DMS53 treated with DMSO at 0.1 percent for 48 hours (cell line): ENCODE measurements at regions not wholly inside any gene's neighbourhood (a gene's known extent, or its start where the extent isn't known, plus 50 kb on each side); places are given as distances from the start of the nearest gene placed in this dataset.

Experiments used
- DNase-seq: peaks from one replicate; lab custom pipeline; 2025; ENCODE audit not compliant: unreplicated experiment; lab: John Stamatoyannopoulos, UW

- no peak for DNase-seq
Observed at GRCh38 chr12:94059394-94060368, 88.7 kb upstream of the PLXNC1 start.

DNA sequence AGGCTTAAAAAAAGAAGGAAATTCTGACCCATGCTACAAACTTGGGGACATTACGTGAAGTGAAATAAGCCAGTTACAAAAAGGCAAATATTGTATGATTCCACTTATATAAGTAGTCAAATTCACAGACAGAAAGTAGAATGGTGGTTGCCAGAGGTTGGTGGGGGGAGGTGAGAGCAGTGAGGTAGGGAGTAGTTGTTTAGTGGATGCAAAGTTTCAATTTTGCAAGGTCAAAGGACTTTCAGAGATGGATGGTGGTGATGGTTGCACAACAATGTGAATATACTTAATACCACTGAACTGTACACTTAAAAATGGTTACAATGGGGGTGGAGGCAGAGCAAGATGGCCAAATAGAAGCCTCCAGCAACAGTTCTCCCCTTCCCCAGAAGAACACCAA lies 86.2 kb upstream of the PLXNC1 start:
- DNase-seq = no peak

DNA sequence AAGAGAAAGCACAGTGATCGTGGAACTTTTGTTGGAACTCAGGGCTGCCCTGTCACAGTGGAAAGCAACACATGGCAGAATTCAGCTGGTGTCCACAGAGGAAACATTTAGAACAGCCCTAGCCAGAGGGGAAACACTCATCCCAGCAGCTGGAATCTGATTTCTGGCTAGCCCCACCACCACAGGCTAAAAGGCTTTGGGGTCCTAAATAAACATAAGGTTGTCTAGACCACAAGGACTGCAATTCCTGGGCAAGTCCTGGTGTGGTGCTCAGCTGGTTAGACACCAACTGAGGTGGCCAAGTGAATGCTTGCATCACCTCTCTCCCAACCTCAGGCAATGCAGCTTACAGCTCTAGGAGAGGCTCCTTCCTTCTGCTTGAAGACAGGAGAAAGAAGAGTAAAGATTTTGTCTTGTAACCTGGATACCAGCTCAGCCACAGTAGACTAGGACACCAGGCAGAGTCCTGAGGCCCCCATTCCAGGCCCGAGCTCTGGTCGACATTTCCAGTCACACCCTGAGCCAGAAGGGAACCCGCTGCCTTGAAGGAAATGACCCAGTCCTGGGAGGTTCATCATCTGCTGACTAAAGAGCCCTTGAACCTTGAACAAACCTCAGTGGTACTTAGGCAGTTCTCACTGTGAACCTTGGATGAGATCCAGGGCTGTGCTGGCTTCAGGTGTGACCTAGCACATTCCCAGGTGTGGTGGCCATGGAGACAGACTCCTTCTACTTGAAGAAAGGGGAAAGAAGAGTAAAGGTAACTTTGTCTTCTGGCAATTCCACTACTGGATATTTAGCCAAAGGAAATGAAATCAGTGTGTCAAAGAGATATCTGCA lies 85.4 kb upstream of the PLXNC1 start:
- peak; percentile 14 for DNase-seq

DNA sequence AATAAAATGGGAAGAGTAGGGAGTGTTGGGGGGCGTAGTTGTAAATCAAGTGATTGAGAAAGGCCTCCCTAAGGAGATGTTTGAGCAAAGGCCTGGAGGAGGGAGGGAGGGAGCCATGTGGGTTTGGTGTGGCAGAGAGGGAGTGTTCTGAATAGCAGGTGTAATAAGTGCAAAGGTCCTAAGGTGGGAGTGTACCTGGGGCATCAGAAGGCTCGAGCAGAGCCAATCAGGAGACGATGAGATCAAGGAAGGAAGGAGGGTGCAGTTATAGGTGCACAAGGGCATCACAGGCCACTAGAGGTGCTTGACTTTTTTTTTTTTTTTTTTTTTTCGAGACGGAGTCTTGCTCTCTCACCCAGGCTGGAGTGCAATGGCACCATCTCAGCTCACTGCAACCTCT lies 77.9 kb upstream of the PLXNC1 start:
- DNase-seq = no peak

- no peak for DNase-seq
Observed at GRCh38 chr12:94071258-94071657, 77.1 kb upstream of the PLXNC1 start.

GRCh38 chr12:94073441-94074051 lies 74.8 kb upstream of the PLXNC1 start:
- DNase-seq = no peak

DNA sequence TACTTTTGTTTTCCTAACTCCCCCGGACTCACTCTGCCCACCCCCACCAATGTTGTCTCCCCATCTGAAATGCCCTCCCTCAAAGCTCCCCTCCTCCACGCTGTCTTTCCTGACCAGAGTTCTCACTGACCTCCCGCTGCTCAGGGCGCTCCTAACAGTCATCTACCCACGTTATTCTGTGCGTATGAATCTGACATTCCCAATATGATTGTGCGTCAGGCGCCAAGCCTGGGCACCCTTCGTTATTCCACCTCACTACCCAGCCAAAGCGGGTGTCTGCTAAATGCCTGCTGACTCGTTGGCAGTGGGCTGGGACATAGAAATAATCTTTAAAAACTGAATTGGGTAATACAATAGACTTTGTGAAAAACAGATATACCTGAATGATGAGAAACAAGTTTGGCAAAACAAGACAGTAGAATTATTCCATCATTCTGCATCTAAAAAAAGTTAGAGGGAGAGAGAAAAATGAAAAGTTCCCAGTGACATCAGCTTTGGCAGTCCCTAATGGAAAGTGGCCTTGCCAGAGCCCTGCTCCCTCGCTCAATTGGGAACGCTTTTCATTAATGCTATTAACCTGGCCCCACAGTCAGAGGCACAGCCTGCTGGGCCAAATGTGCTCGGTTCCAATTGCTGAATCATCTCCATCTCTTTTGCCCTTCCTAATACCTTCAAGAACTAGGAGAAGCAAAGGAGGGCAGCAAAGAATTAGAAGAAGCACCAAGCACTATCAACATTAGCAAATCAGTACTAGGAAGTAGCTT lies 74.0 kb upstream of the PLXNC1 start:
- no peak for DNase-seq

- DNase-seq = peak; percentile 10
Observed at GRCh38 chr12:94074980-94075629, 73.3 kb upstream of the PLXNC1 start.

DNA sequence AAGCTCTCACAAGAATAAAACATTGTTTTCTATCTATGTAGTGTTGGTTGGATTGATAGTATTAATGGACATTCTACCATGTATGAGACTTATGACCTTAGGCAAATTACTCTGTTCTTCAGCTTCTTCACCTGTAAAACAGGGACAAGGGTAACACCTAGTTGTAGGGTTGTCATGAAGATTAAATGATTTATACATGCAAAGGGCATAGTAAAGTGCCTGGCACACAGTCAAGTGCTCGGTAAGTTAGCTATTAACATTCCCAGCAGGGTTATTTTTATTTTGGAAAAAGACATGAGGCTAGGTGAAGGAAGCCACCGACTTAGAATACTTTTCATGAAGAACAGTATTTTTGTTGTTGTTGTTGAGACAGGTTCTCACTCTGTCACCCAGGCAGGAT lies 71.2 kb upstream of the PLXNC1 start:
- DNase-seq = no peak

DNA sequence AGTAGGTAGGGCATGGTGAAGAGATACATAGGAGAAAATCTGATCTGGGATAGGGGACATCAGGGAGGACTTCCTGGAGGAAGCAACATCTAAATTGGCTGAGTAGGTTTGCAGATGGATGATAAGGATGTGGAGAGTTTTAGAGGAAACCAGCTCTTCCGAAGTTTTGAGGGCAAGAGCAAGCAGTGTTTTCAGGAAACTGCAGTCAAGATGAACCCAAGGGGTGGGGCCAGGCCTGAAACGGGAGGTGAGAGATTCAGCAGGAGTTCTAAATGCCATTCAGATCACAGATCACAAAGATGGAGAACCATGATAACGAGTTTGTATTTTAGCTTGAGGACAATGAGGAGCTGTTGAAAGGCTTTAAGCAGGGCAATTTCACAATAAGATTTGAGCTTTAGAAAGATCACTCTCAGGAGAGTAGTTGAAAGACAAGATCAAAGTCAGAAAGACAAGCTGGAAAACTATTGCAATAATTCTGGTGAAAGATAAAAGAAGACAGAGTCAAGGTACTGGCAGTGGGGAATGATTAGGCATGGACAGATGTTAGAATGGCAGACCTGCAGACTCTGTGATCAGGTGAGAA lies 70.1 kb upstream of the PLXNC1 start:
- DNase-seq = no peak

- DNase-seq = no peak
Observed at GRCh38 chr12:94078736-94079509, 69.5 kb upstream of the PLXNC1 start.

DNA sequence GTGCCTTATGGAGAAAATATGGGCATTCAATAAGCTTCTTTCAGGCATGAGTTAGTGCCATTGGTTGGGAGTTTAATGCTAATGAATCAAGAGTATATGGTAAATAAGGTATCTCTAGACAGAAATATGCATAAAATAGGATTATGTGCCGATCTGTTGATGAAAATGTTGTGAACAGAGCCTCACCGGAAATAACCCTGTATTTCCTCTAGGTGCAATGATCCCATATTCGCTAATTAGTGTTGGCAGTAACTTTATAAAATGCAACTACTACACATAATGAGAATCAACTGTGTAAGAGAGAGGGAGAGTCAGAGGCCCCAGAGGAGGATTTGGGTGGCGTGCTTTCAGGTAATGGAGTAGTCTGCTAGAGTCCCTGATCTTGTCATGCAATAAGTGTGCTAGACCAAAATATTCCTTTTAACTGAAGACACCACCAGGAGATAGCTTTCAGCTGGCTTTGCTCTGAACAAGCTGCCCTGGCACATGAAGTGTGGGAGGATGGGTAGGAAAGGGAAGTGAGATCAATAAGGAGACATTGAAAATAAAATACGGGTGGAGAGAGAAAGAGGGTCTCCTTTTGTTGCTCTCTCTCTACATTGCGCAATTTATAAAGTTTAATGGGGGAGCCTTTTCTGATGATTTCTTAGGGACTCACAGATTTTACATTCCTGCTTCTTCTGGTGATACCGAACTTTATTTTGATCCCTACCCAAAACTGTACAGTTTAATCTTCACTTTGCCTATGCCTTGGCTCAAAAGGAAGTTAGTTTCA lies 68.6 kb upstream of the PLXNC1 start:
- DNase-seq = no peak

GRCh38 chr12:94080341-94081009 lies 67.9 kb upstream of the PLXNC1 start:
- peak; percentile 18 for DNase-seq

- DNase-seq = no peak
Observed at GRCh38 chr12:94082690-94083089, 65.7 kb upstream of the PLXNC1 start.

DNA sequence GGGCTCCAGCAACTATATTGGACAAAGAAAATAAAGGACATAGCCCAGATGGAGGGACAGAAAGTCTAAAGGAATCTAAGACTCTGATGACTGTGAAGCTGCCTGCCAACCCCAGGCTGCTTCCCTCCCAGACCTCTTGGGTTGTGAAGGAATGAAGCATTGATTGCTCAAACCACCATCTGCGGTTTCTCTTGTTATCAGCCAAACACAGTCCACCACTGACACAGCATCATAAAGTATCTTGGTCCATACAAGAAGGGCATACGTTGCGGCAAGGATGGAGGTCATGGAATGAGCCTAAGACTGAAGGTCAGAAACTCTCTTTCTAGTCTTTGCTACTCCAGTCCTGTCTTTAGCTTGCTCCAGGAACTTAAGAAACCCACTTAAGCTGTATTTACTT lies 58.5 kb upstream of the PLXNC1 start:
- no peak for DNase-seq

GRCh38 chr12:94091624-94092023 lies 56.8 kb upstream of the PLXNC1 start:
- no peak for DNase-seq

GRCh38 chr12:94092516-94093241 lies 55.7 kb upstream of the PLXNC1 start:
- DNase-seq = no peak
